ENCODE measurements at regions not wholly inside any gene's neighbourhood (a gene's known extent, or its start where the extent isn't known, plus 50 kb on each side); places are given as distances from the start of the nearest gene placed in this dataset.

GRCh38 chr3:157931517-157931916, 174.7 kb downstream of the SHOX2 start:
- no peak overlapping the region for H3K4me2 ChIP-seq (ENCODE audit: insufficient read depth in 1 of 2, low read depth in 2 of 2, low read length in 2 of 2)
- ChIA-PET CTCF (ENCODE audit: partially characterized antibody) (interaction anchor here (0.8 kb wide), 2 partner anchors 8 to 9 kb away, joined by 3 read pairs; no protein-coding TSS in a partner anchor), POLR2A (ENCODE audit: partially characterized antibody) (no interaction called here)
- no peak overlapping the region for H3K14ac ChIP-seq (ENCODE audit: insufficient read length)
- no peak overlapping the region for H3K27ac ChIP-seq (ENCODE audit: low read depth, low read length)
- 80% methylated on average over 6 of the region's 6 CpGs; no CpG with 5 or more reads in 1 of the 2 experiments for WGBS, 2 experiments (ENCODE audit: extremely low coverage in 1 of 2, insufficient coverage in 1 of 2, insufficient read length in 1 of 2, insufficient replicate concordance in 2 of 2, low coverage in 1 of 2, low lambda C conversion rate in 2 of 2, missing lambda C conversion rate in 1 of 2)
- no peaks in the 10 kb centered on the region for H3K79me2 ChIP-seq (ENCODE audit: control insufficient read depth in 1 of 2, insufficient read depth in 2 of 2, low read length in 2 of 2)
- H3K56ac ChIP-seq (replicated peaks; ENCODE audit: insufficient read length, low read depth, low read length), result no peak overlapping the region
- H3K79me1 ChIP-seq (ENCODE audit: low read depth, low read length), result no peaks in the 10 kb centered on the region
- H3K9me3 ChIP-seq (ENCODE audit: insufficient read depth in 2 of 2, low read depth in 1 of 2, low read length in 1 of 2), result no peaks in the 10 kb centered on the region
- H4K91ac ChIP-seq (replicated peaks; ENCODE audit: insufficient read length, low read length), result no peak overlapping the region
- no peak overlapping the region for H2AK5ac ChIP-seq (ENCODE audit: low read depth, low read length)
- H3K23ac ChIP-seq (ENCODE audit: insufficient read length), result no peak overlapping the region
- H3K27me3 ChIP-seq (replicated peaks in 1 of 4; ENCODE audit: control insufficient read depth in 3 of 4, extremely low read depth in 1 of 4, insufficient read depth in 3 of 4, low read length in 3 of 4), result no peaks in the 10 kb centered on the region
- no peak for FAIRE-seq
- H2BK5ac ChIP-seq (ENCODE audit: low read depth, low read length), result no peak overlapping the region
- no peak overlapping the region for H4K8ac ChIP-seq (ENCODE audit: extremely low read depth, insufficient read depth, low read length)
- no peak overlapping the region for H2BK12ac ChIP-seq (ENCODE audit: low read depth, low read length)
- no peak overlapping the region for H3K4ac ChIP-seq (replicated peaks; ENCODE audit: insufficient read length, low read depth, low read length)
- no peak overlapping the region for H2BK20ac ChIP-seq (ENCODE audit: low read length)
- no peak overlapping the region for H2BK120ac ChIP-seq (replicated peaks; ENCODE audit: low read depth, low read length)
- H3K4me3 ChIP-seq (ENCODE audit: extremely low read depth in 1 of 4, insufficient read depth in 2 of 4, low read depth in 3 of 4, low read length in 4 of 4), result no peak overlapping the region
- H3K18ac ChIP-seq (ENCODE audit: extremely low read depth, low read length), result no peak overlapping the region
- no peak overlapping the region for H3K9ac ChIP-seq (replicated peaks in 1 of 4; ENCODE audit: extremely low read depth in 1 of 4, low read depth in 3 of 4, low read length in 3 of 4)
- H3K4me1 ChIP-seq (replicated peaks in 1 of 4; ENCODE audit: control insufficient read depth in 3 of 4, insufficient read depth in 4 of 4, low read length in 3 of 4), result no peaks in the 10 kb centered on the region
- no peak overlapping the region for H4K5ac ChIP-seq (ENCODE audit: insufficient read length, low read depth, low read length)
- H2AFZ ChIP-seq (ENCODE audit: low read length), result no peak overlapping the region
- H3K23me2 ChIP-seq (ENCODE audit: low read depth, low read length), result no peaks in the 10 kb centered on the region
- no peaks in the 10 kb centered on the region for H3K36me3 ChIP-seq (ENCODE audit: control insufficient read depth in 2 of 4, insufficient read depth in 4 of 4, low read length in 3 of 4)
- H2BK15ac ChIP-seq (ENCODE audit: low read length), result no peak overlapping the region
- DNase-seq (ENCODE audit: low read depth in 1 of 2, low spot score in 2 of 2), result no peak
- H4K20me1 ChIP-seq (replicated peaks in 1 of 2; ENCODE audit: control insufficient read depth in 1 of 2, insufficient read depth in 2 of 2, low read length in 2 of 2), result no peaks in the 10 kb centered on the region
- TF ChIP-seq TAF1 (IDR thresholded peaks at IDR 0.05; ENCODE audit: low read depth, low read length), result no peak
- no peak for TF ChIP-seq TCF12 (IDR thresholded peaks at IDR 0.05; ENCODE audit: low read depth, low read length)
- TF ChIP-seq, protein P1, sequence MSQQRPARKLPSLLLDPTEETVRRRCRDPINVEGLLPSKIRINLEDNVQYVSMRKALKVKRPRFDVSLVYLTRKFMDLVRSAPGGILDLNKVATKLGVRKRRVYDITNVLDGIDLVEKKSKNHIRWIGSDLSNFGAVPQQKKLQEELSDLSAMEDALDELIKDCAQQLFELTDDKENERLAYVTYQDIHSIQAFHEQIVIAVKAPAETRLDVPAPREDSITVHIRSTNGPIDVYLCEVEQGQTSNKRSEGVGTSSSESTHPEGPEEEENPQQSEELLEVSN (IDR thresholded peaks at IDR 0.05), result no peak
- TF ChIP-seq CHD1 (IDR thresholded peaks at IDR 0.05; ENCODE audit: low read depth, low read length), result no peak
- no peak for TF ChIP-seq POLR2AphosphoS5 (IDR thresholded peaks at IDR 0.05; ENCODE audit: low read depth, low read length)
- TF ChIP-seq EGR1 (IDR thresholded peaks at IDR 0.05; ENCODE audit: borderline replicate concordance, low read depth, low read length), result no peak
- TF ChIP-seq SP4 (IDR thresholded peaks at IDR 0.05; ENCODE audit: low read length), result no peak
- no peak for TF ChIP-seq EP300 (IDR thresholded peaks at IDR 0.05; ENCODE audit: borderline replicate concordance in 1 of 2, low read depth in 2 of 2, low read length in 2 of 2)
- TF ChIP-seq JUND (IDR thresholded peaks at IDR 0.05; ENCODE audit: low read length), result no peak
- no peak for TF ChIP-seq POLR2A (IDR thresholded peaks at IDR 0.05; ENCODE audit: control extremely low read depth in 1 of 2, low read depth in 2 of 2, low read length in 2 of 2)
- no peak for TF ChIP-seq NRF1 (IDR thresholded peaks at IDR 0.05; ENCODE audit: low read depth, low read length)
